ENCODE measurements at regions not wholly inside any gene's neighbourhood (a gene's known extent, or its start where the extent isn't known, plus 50 kb on each side); places are given as distances from the start of the nearest gene placed in this dataset.

DNA sequence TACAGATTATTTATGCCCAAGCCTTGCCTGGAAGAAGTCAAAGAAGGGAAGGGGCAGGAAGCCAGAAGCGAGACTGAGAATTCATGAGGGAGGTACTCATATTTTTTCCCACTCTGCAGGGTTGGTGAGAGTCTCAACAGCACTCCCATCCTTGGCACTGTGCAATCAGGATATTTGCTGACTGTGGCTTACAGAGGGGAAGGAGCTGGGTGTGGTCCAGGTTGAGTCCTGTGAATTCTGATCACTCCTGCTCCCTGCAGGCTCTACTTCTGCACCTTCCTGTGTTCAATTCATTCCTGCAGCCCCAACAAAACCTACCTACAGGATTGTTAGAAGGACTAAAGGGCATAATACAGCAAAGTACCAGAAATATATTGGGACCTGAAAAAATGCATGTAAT is 530.5 kb downstream of the INSC start:
- H3K9me3 ChIP-seq = no peaks in the 10 kb centered on the region
- H3K4me3 ChIP-seq (replicated peaks in 1 of 3) = no peak overlapping the region
- intact Hi-C loops (cut with DNase I) = loop anchor here (5.0 kb wide), 1 partner anchor 967 kb away; no protein-coding TSS in a partner anchor
- no peaks in the 10 kb centered on the region for H3K36me3 ChIP-seq
- H3K27ac ChIP-seq = no peak overlapping the region
- no peak for TF ChIP-seq POLR2A (IDR thresholded peaks at IDR 0.05)
- TF ChIP-seq, protein P1, sequence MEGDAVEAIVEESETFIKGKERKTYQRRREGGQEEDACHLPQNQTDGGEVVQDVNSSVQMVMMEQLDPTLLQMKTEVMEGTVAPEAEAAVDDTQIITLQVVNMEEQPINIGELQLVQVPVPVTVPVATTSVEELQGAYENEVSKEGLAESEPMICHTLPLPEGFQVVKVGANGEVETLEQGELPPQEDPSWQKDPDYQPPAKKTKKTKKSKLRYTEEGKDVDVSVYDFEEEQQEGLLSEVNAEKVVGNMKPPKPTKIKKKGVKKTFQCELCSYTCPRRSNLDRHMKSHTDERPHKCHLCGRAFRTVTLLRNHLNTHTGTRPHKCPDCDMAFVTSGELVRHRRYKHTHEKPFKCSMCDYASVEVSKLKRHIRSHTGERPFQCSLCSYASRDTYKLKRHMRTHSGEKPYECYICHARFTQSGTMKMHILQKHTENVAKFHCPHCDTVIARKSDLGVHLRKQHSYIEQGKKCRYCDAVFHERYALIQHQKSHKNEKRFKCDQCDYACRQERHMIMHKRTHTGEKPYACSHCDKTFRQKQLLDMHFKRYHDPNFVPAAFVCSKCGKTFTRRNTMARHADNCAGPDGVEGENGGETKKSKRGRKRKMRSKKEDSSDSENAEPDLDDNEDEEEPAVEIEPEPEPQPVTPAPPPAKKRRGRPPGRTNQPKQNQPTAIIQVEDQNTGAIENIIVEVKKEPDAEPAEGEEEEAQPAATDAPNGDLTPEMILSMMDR (IDR thresholded peaks at IDR 0.05) = no peak
- 56 to 68% methylated on average over 1 of the region's 1 CpG for WGBS, 2 donors
- H3K27me3 ChIP-seq = no peaks in the 10 kb centered on the region
- peaks cover 0 to 4% of the 10 kb centered on the region in 2 donors for H3K4me1 ChIP-seq
- no peak for DNase-seq

DNA sequence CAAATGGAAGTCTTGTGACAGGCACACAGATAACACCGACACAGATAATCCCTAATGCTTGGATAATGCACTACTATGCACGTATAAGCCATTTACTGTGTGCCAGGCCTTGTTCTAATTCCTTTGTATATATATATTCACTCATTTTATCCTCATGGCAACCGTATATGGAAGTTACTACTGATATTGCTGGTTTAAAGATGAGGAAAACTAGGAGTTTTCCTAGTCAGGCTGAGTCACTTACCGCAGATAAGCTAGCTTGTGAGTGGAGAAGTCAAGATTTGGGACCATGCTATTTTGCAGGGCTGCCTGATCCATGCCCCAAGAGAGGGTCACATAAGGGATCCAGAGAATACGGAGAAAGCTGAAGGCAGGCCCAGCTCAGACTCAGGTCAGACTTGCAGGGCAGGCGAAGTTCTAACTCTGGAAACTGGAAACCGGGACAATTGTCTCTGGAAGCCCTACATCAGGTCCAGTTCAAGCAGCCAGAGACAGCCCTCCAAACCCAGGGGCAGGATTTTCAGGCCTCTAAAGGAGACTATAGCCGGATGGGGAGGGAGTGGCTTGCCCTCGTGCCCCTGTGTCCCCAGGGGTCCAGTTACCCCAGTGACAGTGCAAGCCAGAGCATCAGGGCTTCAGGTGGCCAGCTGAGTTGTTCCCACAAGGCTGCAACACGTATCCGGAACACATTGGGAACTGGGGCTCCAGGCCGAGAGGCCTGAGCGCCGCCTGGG is 534.8 kb downstream of the INSC start:
- WGBS, 2 donors = 63 to 85% methylated on average over 9 to 11 of the region's 14 CpGs
- Histone ChIP-seq H3K4me1 (peaks cover 4 to 14% of the 10 kb centered on the region in 2 donors), H3K9me3 (no peaks in the 10 kb centered on the region), H3K4me3 (replicated peaks in 1 of 3) (no peak overlapping the region), H3K27me3 (no peaks in the 10 kb centered on the region), H3K27ac (peak overlapping the region in 2 of 3 donors; percentile 33 to 68), H3K36me3 (no peaks in the 10 kb centered on the region)
- intact Hi-C loops (cut with DNase I) = loop anchor here (5.0 kb wide), 1 partner anchor 963 kb away; no protein-coding TSS in a partner anchor
- DNase-seq = no peak
- no peak for TF ChIP-seq POLR2A (IDR thresholded peaks at IDR 0.05)
- TF ChIP-seq, protein P1 (IDR thresholded peaks at IDR 0.05) = no peak

DNA sequence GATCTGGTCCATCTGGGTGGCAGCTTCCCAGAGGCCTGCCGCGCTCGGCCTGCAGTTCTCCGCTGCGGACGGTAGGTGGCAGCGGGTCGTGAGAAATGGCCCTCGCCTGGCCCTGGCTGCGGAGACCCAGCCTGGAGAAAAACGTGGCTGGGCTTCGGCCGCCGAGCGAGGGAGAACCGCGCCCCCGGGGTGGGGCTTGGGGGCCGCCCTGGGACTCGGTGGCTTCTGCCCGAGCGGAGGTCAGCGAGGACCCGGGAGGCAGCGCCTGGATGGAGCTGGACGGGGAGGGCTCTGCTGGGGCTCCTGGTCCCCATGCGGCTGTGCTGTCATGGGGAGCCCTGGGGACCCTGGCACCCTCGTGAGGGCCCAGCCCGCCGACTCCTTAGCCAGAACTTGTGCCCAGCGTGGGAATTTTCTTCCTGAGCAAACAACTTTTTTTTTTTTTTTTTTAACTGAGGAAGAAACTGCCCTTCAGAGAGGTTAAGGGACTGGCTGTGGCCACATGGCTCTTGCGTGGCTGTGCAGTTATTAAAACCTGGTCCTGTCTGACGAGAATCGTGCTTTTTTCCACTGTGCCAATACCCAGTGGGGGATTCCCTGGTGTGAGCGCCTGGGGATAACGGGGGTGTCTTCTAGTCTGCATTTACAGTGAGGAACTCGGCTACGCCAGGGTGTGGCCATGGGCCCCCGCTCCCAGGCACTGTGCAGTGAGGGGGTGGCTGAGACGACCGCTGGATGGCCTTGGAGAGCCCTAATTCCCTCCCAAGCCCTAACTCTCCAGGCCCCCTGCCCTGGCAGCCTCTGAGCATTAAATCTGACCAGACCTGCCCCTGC is 535.6 kb downstream of the INSC start:
- Histone ChIP-seq H3K9me3 (no peaks in the 10 kb centered on the region), H3K36me3 (no peaks in the 10 kb centered on the region), H3K27ac (peak overlapping the region; percentile 52 to 76 (median 68)), H3K27me3 (no peaks in the 10 kb centered on the region), H3K4me1 (peaks cover 4 to 14% of the 10 kb centered on the region in 2 donors), H3K4me3 (replicated peaks in 1 of 3) (peak overlapping the region in 2 of 3 donors; percentile 29)
- peak; percentile 93 to 96 for DNase-seq
- peak in 1 of 2 donors; percentile 45 for TF ChIP-seq POLR2A (IDR thresholded peaks at IDR 0.05)
- TF ChIP-seq, protein P1 (IDR thresholded peaks at IDR 0.05) = peak; percentile 91 to 99 (median 99)
- WGBS, 2 donors = 15 to 17% methylated on average over 25 to 26 of the region's 41 CpGs
- intact Hi-C loops (cut with DNase I) = no loop called here

DNA sequence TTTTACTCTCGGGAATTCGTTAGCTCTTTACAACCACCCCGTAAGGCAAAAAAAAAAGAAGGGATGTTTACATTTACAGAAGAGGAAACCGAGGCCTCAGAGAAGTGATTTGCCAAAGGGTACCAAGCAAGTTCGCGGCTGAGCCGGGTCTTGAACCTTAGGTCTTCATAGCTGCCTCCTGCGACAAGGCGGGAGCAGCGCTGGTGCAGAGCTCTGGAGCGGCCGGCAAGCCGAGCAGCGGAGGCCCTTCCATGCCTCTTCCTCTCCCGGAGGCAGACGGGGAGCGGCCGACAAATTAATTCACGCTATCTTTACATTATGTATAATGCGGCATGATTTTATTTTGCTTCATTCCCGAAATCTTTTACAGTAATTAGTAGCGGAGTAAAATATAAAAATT is 536.3 kb downstream of the INSC start:
- H3K27ac ChIP-seq = no peak overlapping the region
- H3K27me3 ChIP-seq = no peaks in the 10 kb centered on the region
- H3K4me3 ChIP-seq (replicated peaks in 1 of 3) = no peak overlapping the region
- no peak for TF ChIP-seq POLR2A (IDR thresholded peaks at IDR 0.05)
- TF ChIP-seq, protein P1 (IDR thresholded peaks at IDR 0.05) = no peak
- no peak for DNase-seq
- peaks cover 4 to 14% of the 10 kb centered on the region in 2 donors for H3K4me1 ChIP-seq
- WGBS, 2 donors = 81 to 91% methylated on average over 22 of the region's 22 CpGs
- no peaks in the 10 kb centered on the region for H3K9me3 ChIP-seq
- intact Hi-C loops (cut with DNase I) = no loop called here
- no peaks in the 10 kb centered on the region for H3K36me3 ChIP-seq
